AG09309 (cell line): ENCODE measurements at regions not wholly inside any gene's neighbourhood (a gene's known extent, or its start where the extent isn't known, plus 50 kb on each side); places are given as distances from the start of the nearest gene placed in this dataset.
"Not testable (repeated sequence)": the region's sequence is repeated elsewhere in the genome, so short reads cannot be mapped to it uniquely, and the experiment has no call there.

Source experiments
- DNase-seq: peaks from one replicate; pipeline ENCODE4 v3.0.0-alpha.2; 2010; ENCODE audit warnings: low read depth
- H3K4me3 ChIP-seq: 2 replicates; pipeline ENCODE4 v1.5.1; 2011; ENCODE audit warnings: mild to moderate bottlenecking, low read depth, low read length, moderate library complexity; ENCODE audit not compliant: control insufficient read depth
- TF ChIP-seq, protein P1 (sequence below): IDR thresholded peaks from 2 replicates; pipeline ENCODE4 v1.5.1; 2011; ENCODE audit warnings: mild to moderate bottlenecking, low read depth, low read length, inconsistent platforms; ENCODE audit not compliant: insufficient read depth, control insufficient read depth; ENCODE audit errors: missing control alignments

DNA sequence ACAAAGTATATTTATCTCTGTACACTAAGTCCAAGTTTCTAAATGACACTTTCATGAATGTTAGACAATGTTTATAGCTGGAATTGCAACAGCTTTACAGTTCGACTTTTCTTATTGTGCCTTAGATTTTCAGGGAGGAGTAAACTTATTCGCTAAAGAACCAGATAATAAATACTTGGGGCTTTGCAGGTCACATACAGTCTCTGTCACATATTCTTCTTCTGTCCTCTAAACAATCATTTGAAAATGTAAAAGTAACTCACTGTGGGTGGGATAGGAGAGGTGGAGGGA is 132.6 kb downstream of the SPRY1 start:
- no peak for DNase-seq
- TF ChIP-seq, protein P1, sequence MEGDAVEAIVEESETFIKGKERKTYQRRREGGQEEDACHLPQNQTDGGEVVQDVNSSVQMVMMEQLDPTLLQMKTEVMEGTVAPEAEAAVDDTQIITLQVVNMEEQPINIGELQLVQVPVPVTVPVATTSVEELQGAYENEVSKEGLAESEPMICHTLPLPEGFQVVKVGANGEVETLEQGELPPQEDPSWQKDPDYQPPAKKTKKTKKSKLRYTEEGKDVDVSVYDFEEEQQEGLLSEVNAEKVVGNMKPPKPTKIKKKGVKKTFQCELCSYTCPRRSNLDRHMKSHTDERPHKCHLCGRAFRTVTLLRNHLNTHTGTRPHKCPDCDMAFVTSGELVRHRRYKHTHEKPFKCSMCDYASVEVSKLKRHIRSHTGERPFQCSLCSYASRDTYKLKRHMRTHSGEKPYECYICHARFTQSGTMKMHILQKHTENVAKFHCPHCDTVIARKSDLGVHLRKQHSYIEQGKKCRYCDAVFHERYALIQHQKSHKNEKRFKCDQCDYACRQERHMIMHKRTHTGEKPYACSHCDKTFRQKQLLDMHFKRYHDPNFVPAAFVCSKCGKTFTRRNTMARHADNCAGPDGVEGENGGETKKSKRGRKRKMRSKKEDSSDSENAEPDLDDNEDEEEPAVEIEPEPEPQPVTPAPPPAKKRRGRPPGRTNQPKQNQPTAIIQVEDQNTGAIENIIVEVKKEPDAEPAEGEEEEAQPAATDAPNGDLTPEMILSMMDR = no peak
- no peak overlapping the region for H3K4me3 ChIP-seq

DNA sequence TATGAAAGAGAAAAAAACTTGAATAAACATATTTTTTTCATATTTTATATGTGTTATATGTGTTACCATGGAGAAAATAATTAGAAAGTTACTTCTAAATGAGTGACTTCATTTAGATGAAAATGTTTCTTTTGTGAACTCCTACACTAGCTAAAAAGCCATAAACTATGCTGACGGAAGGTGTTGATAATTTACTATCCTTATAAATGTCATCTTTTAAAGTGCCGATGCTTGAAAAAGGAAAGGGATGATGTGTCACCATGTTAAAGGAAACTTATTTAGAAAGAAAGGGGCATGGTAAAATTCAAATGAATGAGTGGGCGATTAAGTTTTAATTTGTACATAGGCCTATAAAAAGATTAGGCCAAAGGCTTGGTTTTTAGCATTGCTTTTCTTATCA is 133.8 kb downstream of the SPRY1 start:
- no peak overlapping the region for H3K4me3 ChIP-seq
- TF ChIP-seq, protein P1 = no peak

DNA sequence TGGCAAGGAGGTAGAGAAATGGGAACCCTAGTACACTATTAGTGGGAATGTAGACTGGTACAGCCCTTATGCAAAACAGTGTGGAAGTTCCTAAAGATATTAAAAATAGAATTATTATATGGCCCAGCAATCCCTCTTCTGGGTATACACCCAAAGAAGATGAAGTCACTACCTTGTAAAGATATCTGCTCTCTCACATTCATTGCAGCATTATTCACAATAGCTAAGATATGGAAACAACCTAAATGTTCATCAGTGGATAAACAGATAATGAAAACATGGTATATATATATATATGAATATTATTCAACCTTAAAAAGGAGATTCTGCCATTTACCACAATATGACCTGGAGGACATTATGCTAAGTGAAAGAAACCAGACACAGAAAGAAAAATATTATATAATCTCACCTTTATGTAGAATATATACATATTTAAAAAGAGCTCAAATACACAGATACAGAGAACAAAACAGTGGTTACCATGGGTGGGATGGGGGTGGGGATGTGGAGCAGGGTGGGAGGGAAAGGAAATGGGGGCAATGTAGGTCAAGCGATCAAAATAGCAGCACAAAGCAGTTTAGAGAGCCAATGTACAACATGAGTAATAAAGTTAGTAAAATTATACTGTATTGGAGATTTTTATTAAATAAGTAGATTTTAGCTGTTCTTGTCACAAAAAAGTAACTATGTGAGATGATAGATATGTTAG is 138.6 kb downstream of the SPRY1 start:
- H3K4me3 ChIP-seq = no peak overlapping the region
- no peak for DNase-seq
- TF ChIP-seq, protein P1 = no peak

More for the DNA sequence above, 133.8 kb downstream of the SPRY1 start:
- no peak for DNase-seq

DNA sequence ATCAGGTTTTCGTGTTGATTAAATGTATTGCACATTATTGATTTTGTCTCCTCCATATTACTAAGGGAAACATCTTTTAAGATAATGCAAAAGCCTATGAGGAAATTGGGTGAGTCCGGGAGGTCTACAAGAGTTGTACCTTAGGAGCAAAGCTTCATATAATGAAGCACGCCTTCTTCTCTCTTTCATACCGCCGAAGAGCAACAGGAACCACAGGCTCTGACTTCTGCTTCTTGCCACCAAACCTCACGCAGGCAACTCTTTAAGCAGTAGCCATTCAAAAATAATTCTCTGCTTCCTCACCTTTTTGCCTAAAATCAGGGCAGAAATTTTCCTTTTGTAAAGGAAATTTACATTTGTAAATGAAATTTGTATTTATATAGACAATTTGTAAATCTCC is 139.6 kb downstream of the SPRY1 start:
- DNase-seq = no peak
- TF ChIP-seq, protein P1 = no peak
- no peak overlapping the region for H3K4me3 ChIP-seq

DNA sequence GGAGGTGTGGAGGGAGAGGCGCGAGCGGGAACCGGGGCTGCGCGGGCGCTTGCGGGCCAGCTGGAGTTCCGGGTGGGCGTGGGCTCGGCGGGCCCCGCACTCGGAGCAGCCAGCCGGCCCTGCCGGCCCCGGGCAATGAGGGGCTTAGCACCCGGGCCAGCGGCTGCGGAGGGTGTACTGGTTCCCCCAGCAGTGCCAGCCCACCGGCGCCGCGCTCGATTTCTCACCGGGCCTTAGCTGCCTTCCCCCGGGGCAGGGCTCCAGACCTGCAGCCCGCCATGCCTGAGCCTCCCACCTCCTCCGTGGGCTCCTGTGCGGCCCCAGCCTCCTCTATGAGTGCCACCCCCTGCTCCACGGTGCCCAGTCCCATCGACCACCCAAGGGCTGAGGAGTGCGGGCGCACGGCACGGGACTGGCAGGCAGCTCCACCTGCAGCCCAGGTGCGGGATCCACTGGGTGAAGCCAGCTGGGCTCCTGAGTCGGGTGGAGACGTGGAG is 141.4 kb downstream of the SPRY1 start:
- H3K4me3 ChIP-seq, DNase-seq: not testable (repeated sequence)

DNA sequence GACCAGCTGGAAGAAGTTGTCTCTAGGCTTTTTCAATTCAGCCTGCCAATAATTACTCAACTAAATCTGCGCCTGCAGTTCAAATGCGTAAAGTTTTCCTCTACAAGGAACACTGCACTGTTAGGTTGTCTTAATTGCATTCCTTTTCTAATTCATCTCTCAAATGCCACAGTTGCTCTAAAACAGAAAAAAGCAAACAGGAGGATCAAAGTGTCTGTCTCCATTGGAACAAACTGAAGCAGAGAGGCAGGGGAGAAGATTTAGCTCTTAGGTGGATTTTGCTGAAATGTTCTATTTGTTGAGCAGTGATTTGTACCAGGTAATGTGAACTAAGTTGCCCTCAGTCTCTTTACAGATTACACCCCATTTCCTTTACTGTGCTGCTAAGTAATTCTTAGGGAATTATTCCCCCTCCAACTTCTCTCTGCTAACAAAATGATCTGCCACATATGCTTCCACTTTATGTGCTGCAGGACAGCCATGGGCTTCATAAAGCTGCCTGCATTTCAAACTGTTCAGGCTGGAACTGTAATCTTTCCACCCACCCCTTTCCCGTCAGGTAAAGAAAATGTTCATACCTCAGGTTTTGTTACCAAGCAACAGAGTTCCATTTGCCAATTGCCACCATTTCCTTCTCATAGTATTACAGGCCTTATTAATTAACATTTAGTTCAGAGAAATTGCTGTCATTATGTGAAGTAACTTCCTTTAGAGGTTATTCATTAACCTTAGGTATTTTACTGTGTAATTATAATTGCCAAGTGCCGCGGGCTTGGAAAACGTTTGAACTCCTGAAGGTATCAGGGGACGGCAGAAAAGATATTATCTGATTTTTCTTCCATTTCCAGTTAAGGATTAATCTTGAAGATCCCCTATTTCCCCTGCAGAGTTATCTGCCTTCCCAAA is 149.3 kb downstream of the SPRY1 start:
- DNase-seq = no peak
- TF ChIP-seq, protein P1 = no peak
- no peak overlapping the region for H3K4me3 ChIP-seq

DNA sequence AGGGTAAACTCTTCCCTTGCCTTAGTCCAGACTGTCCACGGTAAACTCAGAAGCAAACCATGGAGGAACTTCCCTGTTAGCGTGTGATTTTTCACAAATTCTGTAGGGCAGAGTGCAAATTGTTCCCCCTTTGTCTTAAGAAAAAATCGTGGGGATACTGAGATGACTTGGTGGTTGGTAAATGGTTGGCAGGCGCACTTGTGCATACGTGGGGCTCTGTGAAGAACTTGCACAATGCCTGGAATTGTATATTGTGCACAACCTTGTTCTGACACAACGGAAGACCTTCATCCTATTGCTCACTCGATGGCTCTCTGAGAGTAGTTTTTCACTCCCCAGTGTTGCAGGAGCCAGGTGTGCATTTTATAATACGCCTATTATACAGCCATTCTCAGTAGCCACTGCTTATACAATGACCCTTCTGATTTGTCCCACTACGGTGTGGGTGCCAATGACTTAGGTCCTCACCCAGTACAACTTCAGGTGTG is 150.0 kb downstream of the SPRY1 start:
- TF ChIP-seq, protein P1 = no peak
- H3K4me3 ChIP-seq = no peak overlapping the region
- DNase-seq = no peak
